Neural progenitor cell (in vitro differentiated cells): ENCODE measurements at regions not wholly inside any gene's neighbourhood (a gene's known extent, or its start where the extent isn't known, plus 50 kb on each side); places are given as distances from the start of the nearest gene placed in this dataset.

ENCODE experiments used
- EZH2 ChIP-seq: fragments of 200-600 bp; sonication (generic); IDR thresholded peaks from 2 replicates; pipeline ENCODE4 v1.6.1; 2017; ENCODE audit warnings: antibody characterized with exemption, mild to moderate bottlenecking, moderate library complexity
- EZH2phosphoT487 ChIP-seq: fragments of 200-600 bp; sonication (generic); IDR thresholded peaks from 2 replicates; pipeline ENCODE4 v1.6.1; 2017; ENCODE audit warnings: antibody characterized with exemption
- TF ChIP-seq, protein P1 (sequence below): fragments of 200-600 bp; sonication (generic); IDR thresholded peaks from 2 replicates; pipeline ENCODE4 v1.5.1; 2017; ENCODE audit warnings: antibody characterized with exemption, mild to moderate bottlenecking

DNA sequence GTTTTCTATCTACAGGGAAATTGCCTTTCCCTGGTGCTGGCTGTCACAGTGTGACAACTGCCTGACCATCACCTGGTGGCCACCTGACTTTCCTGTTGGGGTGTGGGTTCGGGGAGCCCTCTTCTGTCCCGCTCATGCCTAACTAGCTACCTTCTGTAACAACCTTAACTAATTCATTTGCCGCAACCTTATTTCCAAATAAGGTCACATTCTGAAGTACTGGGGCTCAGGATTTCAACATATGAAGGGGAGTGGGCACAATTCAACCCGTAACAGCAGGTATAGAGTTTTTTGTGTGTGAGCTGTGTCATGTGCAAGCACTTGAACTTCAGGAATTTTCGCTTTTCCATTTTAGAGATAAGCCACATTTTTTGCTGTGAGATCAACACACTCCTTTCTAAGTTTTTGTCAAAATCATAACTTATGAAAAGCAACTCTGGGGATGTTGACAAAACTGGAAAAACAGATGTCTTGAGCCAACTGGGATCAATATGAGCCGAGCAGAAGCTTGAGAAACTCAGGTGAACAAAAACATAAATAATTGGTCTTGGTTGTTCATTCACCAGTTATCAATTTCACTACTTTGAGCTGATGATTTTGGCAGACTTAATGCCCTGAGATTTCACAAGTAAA, 242.0 kb upstream of the RGMA start:
- TF ChIP-seq, protein P1, sequence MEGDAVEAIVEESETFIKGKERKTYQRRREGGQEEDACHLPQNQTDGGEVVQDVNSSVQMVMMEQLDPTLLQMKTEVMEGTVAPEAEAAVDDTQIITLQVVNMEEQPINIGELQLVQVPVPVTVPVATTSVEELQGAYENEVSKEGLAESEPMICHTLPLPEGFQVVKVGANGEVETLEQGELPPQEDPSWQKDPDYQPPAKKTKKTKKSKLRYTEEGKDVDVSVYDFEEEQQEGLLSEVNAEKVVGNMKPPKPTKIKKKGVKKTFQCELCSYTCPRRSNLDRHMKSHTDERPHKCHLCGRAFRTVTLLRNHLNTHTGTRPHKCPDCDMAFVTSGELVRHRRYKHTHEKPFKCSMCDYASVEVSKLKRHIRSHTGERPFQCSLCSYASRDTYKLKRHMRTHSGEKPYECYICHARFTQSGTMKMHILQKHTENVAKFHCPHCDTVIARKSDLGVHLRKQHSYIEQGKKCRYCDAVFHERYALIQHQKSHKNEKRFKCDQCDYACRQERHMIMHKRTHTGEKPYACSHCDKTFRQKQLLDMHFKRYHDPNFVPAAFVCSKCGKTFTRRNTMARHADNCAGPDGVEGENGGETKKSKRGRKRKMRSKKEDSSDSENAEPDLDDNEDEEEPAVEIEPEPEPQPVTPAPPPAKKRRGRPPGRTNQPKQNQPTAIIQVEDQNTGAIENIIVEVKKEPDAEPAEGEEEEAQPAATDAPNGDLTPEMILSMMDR: no peak
- TF ChIP-seq EZH2: no peak
- no peak for TF ChIP-seq EZH2phosphoT487
